ENCODE measurements at regions not wholly inside any gene's neighbourhood (a gene's known extent, or its start where the extent isn't known, plus 50 kb on each side); places are given as distances from the start of the nearest gene placed in this dataset.

- intact Hi-C loops (cut with micrococcal nuclease): no loop called here
- Histone ChIP-seq H3K79me2 (ENCODE audit: low read length) (no peaks in the 10 kb centered on the region), H4K20me1 (ENCODE audit: low read length) (no peaks in the 10 kb centered on the region), H3K27me3 (ENCODE audit: low read length) (peaks cover 9% of the 10 kb centered on the region), H3K36me3 (ENCODE audit: low read depth, low read length) (no peaks in the 10 kb centered on the region), H3F3A (ENCODE audit: low read length, unreplicated experiment) (no peaks in the 10 kb centered on the region), H3K9ac (ENCODE audit: low read length) (no peak overlapping the region), H3K9me2 (replicated peaks; ENCODE audit: low read length) (no peaks in the 10 kb centered on the region), H3K27ac (ENCODE audit: low read length) (no peak overlapping the region), H3K9me3 (ENCODE audit: low read length) (no peaks in the 10 kb centered on the region), H2AFZ (ENCODE audit: low read length) (no peak overlapping the region), H3K4me2 (ENCODE audit: low read length) (no peak overlapping the region), H3K4me1 (ENCODE audit: insufficient read depth, low read length) (no peaks in the 10 kb centered on the region), H3K4me3 (ENCODE audit: low read length) (no peak overlapping the region)
- no peak for ATAC-seq
- CTCF ChIA-PET: no interaction called here
- POLR2A ChIA-PET (ENCODE audit: unreplicated experiment): interaction anchor here (0.6 kb wide), 1 partner anchor 80 kb away, joined by 4 read pairs; no protein-coding TSS in a partner anchor
- TF ChIP-seq EZH2phosphoT487 (IDR thresholded peaks at IDR 0.05; ENCODE audit: borderline replicate concordance, low read length) (no peak), EZH2 (IDR thresholded peaks at IDR 0.05; ENCODE audit: low read length, unreplicated experiment) (no peak), CTCF (conservative IDR thresholded peaks at IDR 0.05; ENCODE audit: low read depth, low read length) (no peak)
- DNase-seq: no peak
- BruUV-seq (replicated peaks): no TSS peak
Measured at GRCh38 chr10:61078542-61079275, 134.7 kb upstream of the RHOBTB1 start.

- no peak overlapping the region for H3K27ac ChIP-seq (ENCODE audit: low read length)
- H3K27me3 ChIP-seq (ENCODE audit: low read length): peaks cover 9% of the 10 kb centered on the region
- H3K9me3 ChIP-seq (ENCODE audit: low read length): no peaks in the 10 kb centered on the region
- intact Hi-C loops (cut with micrococcal nuclease): no loop called here
- ChIA-PET POLR2A (ENCODE audit: unreplicated experiment) (no interaction called here), CTCF (no interaction called here)
- DNase-seq (no peak), ATAC-seq (no peak)
- no peaks in the 10 kb centered on the region for H3K79me2 ChIP-seq (ENCODE audit: low read length)
- no peak overlapping the region for H3K4me2 ChIP-seq (ENCODE audit: low read length)
- no peaks in the 10 kb centered on the region for H3F3A ChIP-seq (ENCODE audit: low read length, unreplicated experiment)
- H3K9me2 ChIP-seq (replicated peaks; ENCODE audit: low read length): no peaks in the 10 kb centered on the region
- TF ChIP-seq EZH2phosphoT487 (IDR thresholded peaks at IDR 0.05; ENCODE audit: borderline replicate concordance, low read length): no peak
- TF ChIP-seq EZH2 (IDR thresholded peaks at IDR 0.05; ENCODE audit: low read length, unreplicated experiment): no peak
- TF ChIP-seq CTCF (conservative IDR thresholded peaks at IDR 0.05; ENCODE audit: low read depth, low read length): no peak
- H2AFZ ChIP-seq (ENCODE audit: low read length): no peak overlapping the region
- H4K20me1 ChIP-seq (ENCODE audit: low read length): no peaks in the 10 kb centered on the region
- H3K4me3 ChIP-seq (ENCODE audit: low read length): no peak overlapping the region
- no TSS peak for BruUV-seq (replicated peaks)
- H3K9ac ChIP-seq (ENCODE audit: low read length): no peak overlapping the region
- no peaks in the 10 kb centered on the region for H3K36me3 ChIP-seq (ENCODE audit: low read depth, low read length)
- H3K4me1 ChIP-seq (ENCODE audit: insufficient read depth, low read length): no peaks in the 10 kb centered on the region
Measured at GRCh38 chr10:61076572-61077114, 132.7 kb upstream of the RHOBTB1 start.

GRCh38 chr10:61073391-61073790 is 129.4 kb upstream of the RHOBTB1 start:
- no peak overlapping the region for H3K27ac ChIP-seq (ENCODE audit: low read length)
- CTCF ChIA-PET: no interaction called here
- ATAC-seq (no peak), DNase-seq (no peak)
- intact Hi-C loops (cut with micrococcal nuclease): no loop called here
- H3K4me3 ChIP-seq (ENCODE audit: low read length): no peak overlapping the region
- no peak overlapping the region for H3K9ac ChIP-seq (ENCODE audit: low read length)
- no peaks in the 10 kb centered on the region for H3K4me1 ChIP-seq (ENCODE audit: insufficient read depth, low read length)
- no peaks in the 10 kb centered on the region for H3F3A ChIP-seq (ENCODE audit: low read length, unreplicated experiment)
- no peaks in the 10 kb centered on the region for H3K9me2 ChIP-seq (replicated peaks; ENCODE audit: low read length)
- no peak overlapping the region for H3K4me2 ChIP-seq (ENCODE audit: low read length)
- BruUV-seq (replicated peaks): no TSS peak
- H3K36me3 ChIP-seq (ENCODE audit: low read depth, low read length): no peaks in the 10 kb centered on the region
- no peak overlapping the region for H2AFZ ChIP-seq (ENCODE audit: low read length)
- no peaks in the 10 kb centered on the region for H4K20me1 ChIP-seq (ENCODE audit: low read length)
- no peaks in the 10 kb centered on the region for H3K9me3 ChIP-seq (ENCODE audit: low read length)
- H3K27me3 ChIP-seq (ENCODE audit: low read length): peaks cover 6% of the 10 kb centered on the region
- POLR2A ChIA-PET (ENCODE audit: unreplicated experiment): no interaction called here
- no peak for TF ChIP-seq EZH2 (IDR thresholded peaks at IDR 0.05; ENCODE audit: low read length, unreplicated experiment)
- no peak for TF ChIP-seq EZH2phosphoT487 (IDR thresholded peaks at IDR 0.05; ENCODE audit: borderline replicate concordance, low read length)
- TF ChIP-seq CTCF (conservative IDR thresholded peaks at IDR 0.05; ENCODE audit: low read depth, low read length): no peak
- H3K79me2 ChIP-seq (ENCODE audit: low read length): no peaks in the 10 kb centered on the region
